ENCODE measurements at regions not wholly inside any gene's neighbourhood (a gene's known extent, or its start where the extent isn't known, plus 50 kb on each side); places are given as distances from the start of the nearest gene placed in this dataset.

DNA sequence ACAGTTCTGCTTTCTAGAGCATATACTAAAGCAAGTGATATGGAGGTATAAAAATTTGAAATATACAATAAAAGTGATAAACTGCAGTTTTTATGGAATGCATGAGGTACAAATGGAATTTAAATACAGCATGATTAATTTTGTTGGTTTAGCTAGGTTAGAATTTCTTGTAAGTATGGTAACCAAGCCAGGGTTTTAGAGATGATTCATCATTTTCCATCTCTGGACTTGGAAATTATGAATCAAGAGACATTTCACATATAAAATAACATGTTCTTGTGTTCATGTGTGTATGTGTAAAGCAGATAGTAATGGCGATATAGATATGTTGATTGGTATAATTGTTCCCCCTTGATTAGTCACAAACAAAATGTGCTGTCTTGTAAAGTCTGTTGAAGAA lies 1219.8 kb downstream of the CDH8 start:
- ChIA-PET POLR2A (no interaction called here), CTCF (ENCODE audit: low intra/inter-chr PET ratio) (no interaction called here)
- Histone ChIP-seq H3K9me3 (replicated peaks; ENCODE audit: control insufficient read depth, insufficient read depth, low read depth, low read length) (no peaks in the 10 kb centered on the region), H3K9ac (ENCODE audit: insufficient read depth in 1 of 2, low read depth in 2 of 2, low read length in 2 of 2) (no peak overlapping the region), H3K27ac (ENCODE audit: extremely low read depth, low read depth, low read length) (no peak overlapping the region), H3K27me3 (ENCODE audit: control insufficient read depth in 2 of 2, insufficient read depth in 2 of 2, low read length in 2 of 2) (no peaks in the 10 kb centered on the region), H3K4me2 (ENCODE audit: insufficient read depth, low read length) (no peak overlapping the region), H3K36me3 (ENCODE audit: control insufficient read depth, insufficient read depth, low read length) (no peaks in the 10 kb centered on the region), H2AFZ (ENCODE audit: low read depth, low read length) (no peak overlapping the region), H3K4me1 (replicated peaks in 1 of 2; ENCODE audit: control insufficient read depth in 2 of 2, insufficient read depth in 2 of 2, low read length in 2 of 2) (no peaks in the 10 kb centered on the region), H3K4me3 (no peak overlapping the region), H3K79me2 (ENCODE audit: control insufficient read depth, insufficient read depth, low read length) (no peaks in the 10 kb centered on the region), H3K9me1 (ENCODE audit: control insufficient read depth, insufficient read depth, low read length) (no peaks in the 10 kb centered on the region), H4K20me1 (replicated peaks; ENCODE audit: control insufficient read depth, insufficient read depth, low read length) (no peaks in the 10 kb centered on the region)
- no TSS peak for BruUV-seq (replicated peaks)
- FAIRE-seq = no peak
- TF ChIP-seq ZNF384 (IDR thresholded peaks at IDR 0.05; ENCODE audit: low read depth, low read length) (no peak), HNRNPUL1 (IDR thresholded peaks at IDR 0.05; ENCODE audit: low read length) (no peak), GATAD2B (IDR thresholded peaks at IDR 0.05; ENCODE audit: borderline replicate concordance) (no peak), PPARD (CRISPR knock-in tag; IDR thresholded peaks at IDR 0.05) (no peak), MTA1 (IDR thresholded peaks at IDR 0.05; ENCODE audit: borderline replicate concordance) (no peak), POLR3A (IDR thresholded peaks at IDR 0.05; ENCODE audit: borderline replicate concordance, extremely low read depth, insufficient read depth, insufficient read length) (no peak), NR3C1 (CRISPR knock-in tag; IDR thresholded peaks at IDR 0.05) (no peak), CHD2 (IDR thresholded peaks at IDR 0.05; ENCODE audit: low read depth, low read length) (no peak), ZNF197 (CRISPR knock-in tag; IDR thresholded peaks at IDR 0.05; ENCODE audit: low read depth) (no peak), CBFB (CRISPR knock-in tag; IDR thresholded peaks at IDR 0.05) (no peak)
- TF ChIP-seq, protein P1, sequence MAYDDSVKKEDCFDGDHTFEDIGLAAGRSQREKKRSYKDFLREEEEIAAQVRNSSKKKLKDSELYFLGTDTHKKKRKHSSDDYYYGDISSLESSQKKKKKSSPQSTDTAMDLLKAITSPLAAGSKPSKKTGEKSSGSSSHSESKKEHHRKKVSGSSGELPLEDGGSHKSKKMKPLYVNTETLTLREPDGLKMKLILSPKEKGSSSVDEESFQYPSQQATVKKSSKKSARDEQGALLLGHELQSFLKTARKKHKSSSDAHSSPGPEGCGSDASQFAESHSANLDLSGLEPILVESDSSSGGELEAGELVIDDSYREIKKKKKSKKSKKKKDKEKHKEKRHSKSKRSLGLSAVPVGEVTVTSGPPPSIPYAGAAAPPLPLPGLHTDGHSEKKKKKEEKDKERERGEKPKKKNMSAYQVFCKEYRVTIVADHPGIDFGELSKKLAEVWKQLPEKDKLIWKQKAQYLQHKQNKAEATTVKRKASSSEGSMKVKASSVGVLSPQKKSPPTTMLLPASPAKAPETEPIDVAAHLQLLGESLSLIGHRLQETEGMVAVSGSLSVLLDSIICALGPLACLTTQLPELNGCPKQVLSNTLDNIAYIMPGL (CRISPR knock-in tag; IDR thresholded peaks at IDR 0.05) = no peak
- TF ChIP-seq, protein P2, sequence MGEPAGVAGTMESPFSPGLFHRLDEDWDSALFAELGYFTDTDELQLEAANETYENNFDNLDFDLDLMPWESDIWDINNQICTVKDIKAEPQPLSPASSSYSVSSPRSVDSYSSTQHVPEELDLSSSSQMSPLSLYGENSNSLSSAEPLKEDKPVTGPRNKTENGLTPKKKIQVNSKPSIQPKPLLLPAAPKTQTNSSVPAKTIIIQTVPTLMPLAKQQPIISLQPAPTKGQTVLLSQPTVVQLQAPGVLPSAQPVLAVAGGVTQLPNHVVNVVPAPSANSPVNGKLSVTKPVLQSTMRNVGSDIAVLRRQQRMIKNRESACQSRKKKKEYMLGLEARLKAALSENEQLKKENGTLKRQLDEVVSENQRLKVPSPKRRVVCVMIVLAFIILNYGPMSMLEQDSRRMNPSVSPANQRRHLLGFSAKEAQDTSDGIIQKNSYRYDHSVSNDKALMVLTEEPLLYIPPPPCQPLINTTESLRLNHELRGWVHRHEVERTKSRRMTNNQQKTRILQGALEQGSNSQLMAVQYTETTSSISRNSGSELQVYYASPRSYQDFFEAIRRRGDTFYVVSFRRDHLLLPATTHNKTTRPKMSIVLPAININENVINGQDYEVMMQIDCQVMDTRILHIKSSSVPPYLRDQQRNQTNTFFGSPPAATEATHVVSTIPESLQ (CRISPR knock-in tag; IDR thresholded peaks at IDR 0.05) = no peak
- 0% methylated on average over 1 of the region's 1 CpG for WGBS (ENCODE audit: insufficient coverage, low coverage, missing lambda C conversion rate)
- DNase-seq (ENCODE audit: extremely low read depth in 1 of 4, low spot score in 3 of 4) = no peak
- in situ Hi-C loops (cut with MboI) (no loop called here), intact Hi-C loops (cut with micrococcal nuclease) (no loop called here)
- ATAC-seq = no peak
